Progenitor cell of endocrine pancreas (in vitro differentiated cells): ENCODE measurements at regions not wholly inside any gene's neighbourhood (a gene's known extent, or its start where the extent isn't known, plus 50 kb on each side); places are given as distances from the start of the nearest gene placed in this dataset.

Source experiments
- DNase-seq: peaks from one replicate; pipeline ENCODE4 v3.0.0; 2021; ENCODE audit warnings: low spot score; ENCODE audit not compliant: unreplicated experiment
- H3K27ac Mint-ChIP-seq: 2 replicates; pipeline ENCODE4 v1.8.0; 2021; ENCODE audit warnings: mild to moderate bottlenecking, moderate library complexity, mixed read lengths
- H3K27me3 Mint-ChIP-seq: 2 replicates; pipeline ENCODE4 v1.8.0; 2021; ENCODE audit warnings: mixed read lengths
- H3K36me3 Mint-ChIP-seq: 2 replicates; pipeline ENCODE4 v1.8.0; 2022; ENCODE audit warnings: mixed read lengths; ENCODE audit not compliant: insufficient read depth
- H3K4me1 Mint-ChIP-seq: 2 replicates; pipeline ENCODE4 v1.8.0; 2021; ENCODE audit warnings: low read depth, mixed read lengths
- H3K4me3 Mint-ChIP-seq: 2 replicates; pipeline ENCODE4 v1.8.0; 2021; ENCODE audit warnings: low read depth, mild to moderate bottlenecking, moderate library complexity, mixed read lengths
- H3K9me3 Mint-ChIP-seq: 2 replicates; pipeline ENCODE4 v1.8.0; 2021; ENCODE audit warnings: low read depth, mixed read lengths
- TF ChIP-seq, protein P1 (sequence below): fragments of 200-600 bp; sonication (generic); IDR thresholded peaks from one replicate; pipeline ENCODE4 v1.5.0; 2021; ENCODE audit warnings: antibody characterized with exemption, mild to moderate bottlenecking; ENCODE audit not compliant: unreplicated experiment

DNA sequence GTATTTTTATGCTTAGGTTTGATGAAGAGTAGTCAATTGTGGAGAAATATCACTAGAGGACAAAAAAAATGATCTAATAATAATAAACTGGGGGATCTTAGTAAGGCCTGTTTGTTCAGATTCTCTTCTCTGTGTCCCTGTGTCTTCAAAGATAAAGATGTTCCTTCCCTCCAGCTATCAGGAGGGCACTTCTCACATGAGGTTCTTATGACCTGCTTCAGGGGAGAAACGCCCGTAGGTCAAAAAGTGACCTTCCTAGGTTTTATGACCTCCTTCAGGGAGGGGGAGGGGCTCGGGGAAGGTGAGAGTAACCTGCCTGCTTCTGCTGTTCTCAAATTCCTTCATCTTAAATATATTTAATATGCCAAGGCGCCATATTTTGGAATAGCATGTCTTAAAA lies 89.2 kb upstream of the JADE1 start:
- H3K27me3 Mint-ChIP-seq: no peaks in the 10 kb centered on the region
- peaks cover 10% of the 10 kb centered on the region for H3K4me1 Mint-ChIP-seq
- no peak overlapping the region for H3K4me3 Mint-ChIP-seq
- TF ChIP-seq, protein P1, sequence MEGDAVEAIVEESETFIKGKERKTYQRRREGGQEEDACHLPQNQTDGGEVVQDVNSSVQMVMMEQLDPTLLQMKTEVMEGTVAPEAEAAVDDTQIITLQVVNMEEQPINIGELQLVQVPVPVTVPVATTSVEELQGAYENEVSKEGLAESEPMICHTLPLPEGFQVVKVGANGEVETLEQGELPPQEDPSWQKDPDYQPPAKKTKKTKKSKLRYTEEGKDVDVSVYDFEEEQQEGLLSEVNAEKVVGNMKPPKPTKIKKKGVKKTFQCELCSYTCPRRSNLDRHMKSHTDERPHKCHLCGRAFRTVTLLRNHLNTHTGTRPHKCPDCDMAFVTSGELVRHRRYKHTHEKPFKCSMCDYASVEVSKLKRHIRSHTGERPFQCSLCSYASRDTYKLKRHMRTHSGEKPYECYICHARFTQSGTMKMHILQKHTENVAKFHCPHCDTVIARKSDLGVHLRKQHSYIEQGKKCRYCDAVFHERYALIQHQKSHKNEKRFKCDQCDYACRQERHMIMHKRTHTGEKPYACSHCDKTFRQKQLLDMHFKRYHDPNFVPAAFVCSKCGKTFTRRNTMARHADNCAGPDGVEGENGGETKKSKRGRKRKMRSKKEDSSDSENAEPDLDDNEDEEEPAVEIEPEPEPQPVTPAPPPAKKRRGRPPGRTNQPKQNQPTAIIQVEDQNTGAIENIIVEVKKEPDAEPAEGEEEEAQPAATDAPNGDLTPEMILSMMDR: no peak
- no peak overlapping the region for H3K27ac Mint-ChIP-seq
- no peaks in the 10 kb centered on the region for H3K36me3 Mint-ChIP-seq
- H3K9me3 Mint-ChIP-seq: peaks cover 3% of the 10 kb centered on the region
- no peak for DNase-seq

DNA sequence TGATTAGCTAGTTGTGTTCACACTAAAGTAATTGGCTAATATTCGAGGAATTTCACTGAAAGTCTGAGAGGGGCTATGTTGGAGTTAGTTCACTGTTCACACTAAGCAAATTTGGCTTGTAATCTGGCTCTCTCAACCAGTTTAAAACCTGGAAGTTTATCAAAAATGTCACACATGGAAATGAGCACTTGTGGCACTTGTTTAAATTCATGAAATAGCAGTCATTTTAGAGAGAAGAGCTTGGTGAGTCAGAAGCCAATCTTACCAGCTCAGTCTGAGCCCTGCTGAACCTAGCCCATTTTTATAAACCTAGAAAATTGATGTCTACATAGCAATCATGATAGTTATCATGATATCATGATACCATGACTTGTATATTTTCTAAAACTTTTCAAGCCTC lies 90.7 kb upstream of the JADE1 start:
- peaks cover 12% of the 10 kb centered on the region for H3K4me1 Mint-ChIP-seq
- no peaks in the 10 kb centered on the region for H3K36me3 Mint-ChIP-seq
- no peaks in the 10 kb centered on the region for H3K27me3 Mint-ChIP-seq
- TF ChIP-seq, protein P1: no peak
- no peak for DNase-seq
- H3K4me3 Mint-ChIP-seq: no peak overlapping the region
- no peak overlapping the region for H3K27ac Mint-ChIP-seq
- H3K9me3 Mint-ChIP-seq: peaks cover 3% of the 10 kb centered on the region

DNA sequence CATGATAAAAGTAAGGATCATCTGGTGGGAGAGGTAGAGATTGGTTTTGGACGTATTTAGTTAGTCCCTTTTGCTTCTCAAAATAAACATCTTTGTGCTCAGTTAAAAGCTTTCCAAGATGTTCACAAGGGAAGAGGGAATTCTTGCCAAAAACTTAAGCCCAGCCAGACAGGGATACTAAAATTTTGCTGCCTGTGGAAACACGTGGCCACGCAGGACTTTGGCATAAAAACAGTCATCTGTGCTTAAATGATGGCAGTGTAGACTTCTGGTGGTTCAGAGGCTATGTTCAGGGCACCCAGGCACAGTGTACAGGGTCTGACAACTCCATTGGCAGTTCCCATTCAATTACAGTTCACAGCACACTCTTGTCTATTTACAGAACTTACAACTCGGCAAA lies 93.2 kb upstream of the JADE1 start:
- DNase-seq: no peak
- TF ChIP-seq, protein P1: no peak
- H3K9me3 Mint-ChIP-seq: peaks cover 3% of the 10 kb centered on the region
- peaks cover 11% of the 10 kb centered on the region for H3K4me1 Mint-ChIP-seq
- H3K27ac Mint-ChIP-seq: no peak overlapping the region
- no peak overlapping the region for H3K4me3 Mint-ChIP-seq
- H3K27me3 Mint-ChIP-seq: no peaks in the 10 kb centered on the region
- no peaks in the 10 kb centered on the region for H3K36me3 Mint-ChIP-seq

DNA sequence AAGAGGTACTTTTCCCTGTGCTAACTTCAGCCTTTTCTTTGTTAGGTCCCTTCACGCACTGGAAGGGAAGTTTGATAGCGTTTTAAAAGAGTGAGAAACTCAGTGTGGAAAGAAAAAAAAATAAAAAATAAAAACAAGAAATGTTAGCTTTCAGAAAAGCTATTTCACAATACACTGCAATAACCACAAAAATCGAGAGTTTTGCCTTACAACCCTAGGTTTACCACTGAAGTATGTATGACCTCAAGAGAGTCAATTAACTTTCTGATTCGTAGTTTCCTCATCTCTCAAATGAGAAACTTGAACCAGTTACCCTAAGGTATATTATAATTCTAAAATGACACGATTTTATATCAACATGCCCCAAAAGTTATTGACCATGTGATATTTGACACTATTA lies 93.9 kb upstream of the JADE1 start:
- Mint-ChIP-seq H3K4me1 (peaks cover 11% of the 10 kb centered on the region), H3K27ac (no peak overlapping the region), H3K27me3 (no peaks in the 10 kb centered on the region), H3K4me3 (no peak overlapping the region), H3K36me3 (no peaks in the 10 kb centered on the region), H3K9me3 (peaks cover 3% of the 10 kb centered on the region)
- TF ChIP-seq, protein P1: no peak
- no peak for DNase-seq

DNA sequence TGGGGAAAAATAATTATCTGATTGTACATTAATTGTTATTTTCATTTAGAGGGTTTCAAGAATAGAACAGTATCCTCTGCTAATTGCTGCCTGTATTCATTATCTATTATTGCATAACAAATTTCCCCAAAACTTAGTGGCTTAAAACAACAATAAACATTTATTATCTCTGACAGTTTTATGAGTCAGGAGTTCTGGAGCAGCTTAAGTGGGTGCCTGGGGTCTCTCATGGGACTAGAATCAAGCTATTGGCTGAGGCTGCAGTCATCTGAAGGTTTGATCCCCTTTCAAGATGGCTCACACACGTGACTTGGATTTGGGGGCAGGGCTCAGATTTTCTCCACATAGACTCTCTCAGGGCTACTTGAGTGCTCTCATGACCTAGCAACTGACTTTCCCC lies 98.1 kb upstream of the JADE1 start:
- Mint-ChIP-seq H3K4me3 (no peak overlapping the region), H3K4me1 (peaks cover 19% of the 10 kb centered on the region), H3K27me3 (no peaks in the 10 kb centered on the region), H3K36me3 (no peaks in the 10 kb centered on the region), H3K27ac (no peak overlapping the region), H3K9me3 (peaks cover 3% of the 10 kb centered on the region)
- no peak for DNase-seq
- TF ChIP-seq, protein P1: no peak

DNA sequence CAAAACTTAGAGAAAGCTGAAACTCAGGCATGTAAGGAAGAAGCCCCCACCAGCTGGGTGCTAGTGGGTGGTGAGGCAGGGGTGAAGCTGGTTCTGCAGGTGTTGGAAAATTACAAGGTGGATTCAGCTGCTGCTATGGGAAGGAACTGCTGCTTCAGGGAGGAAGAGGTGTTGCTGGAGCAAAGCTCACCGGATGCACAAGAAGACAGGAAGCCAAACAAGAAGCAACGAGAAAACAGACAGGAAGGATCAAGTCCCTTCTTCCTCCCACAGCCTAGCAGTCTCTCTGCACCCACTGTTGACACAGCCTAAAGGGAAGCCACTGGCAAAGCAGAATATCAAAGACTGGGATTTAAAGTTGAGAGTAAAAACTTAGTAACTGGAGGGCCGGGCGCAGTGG lies 100.2 kb upstream of the JADE1 start:
- DNase-seq: no peak
- Mint-ChIP-seq H3K27me3 (no peaks in the 10 kb centered on the region), H3K4me1 (peaks cover 15% of the 10 kb centered on the region), H3K4me3 (no peak overlapping the region), H3K9me3 (peaks cover 2% of the 10 kb centered on the region), H3K27ac (no peak overlapping the region), H3K36me3 (no peaks in the 10 kb centered on the region)
- TF ChIP-seq, protein P1: no peak
